ENCODE measurements at regions not wholly inside any gene's neighbourhood (a gene's known extent, or its start where the extent isn't known, plus 50 kb on each side); places are given as distances from the start of the nearest gene placed in this dataset.

DNA sequence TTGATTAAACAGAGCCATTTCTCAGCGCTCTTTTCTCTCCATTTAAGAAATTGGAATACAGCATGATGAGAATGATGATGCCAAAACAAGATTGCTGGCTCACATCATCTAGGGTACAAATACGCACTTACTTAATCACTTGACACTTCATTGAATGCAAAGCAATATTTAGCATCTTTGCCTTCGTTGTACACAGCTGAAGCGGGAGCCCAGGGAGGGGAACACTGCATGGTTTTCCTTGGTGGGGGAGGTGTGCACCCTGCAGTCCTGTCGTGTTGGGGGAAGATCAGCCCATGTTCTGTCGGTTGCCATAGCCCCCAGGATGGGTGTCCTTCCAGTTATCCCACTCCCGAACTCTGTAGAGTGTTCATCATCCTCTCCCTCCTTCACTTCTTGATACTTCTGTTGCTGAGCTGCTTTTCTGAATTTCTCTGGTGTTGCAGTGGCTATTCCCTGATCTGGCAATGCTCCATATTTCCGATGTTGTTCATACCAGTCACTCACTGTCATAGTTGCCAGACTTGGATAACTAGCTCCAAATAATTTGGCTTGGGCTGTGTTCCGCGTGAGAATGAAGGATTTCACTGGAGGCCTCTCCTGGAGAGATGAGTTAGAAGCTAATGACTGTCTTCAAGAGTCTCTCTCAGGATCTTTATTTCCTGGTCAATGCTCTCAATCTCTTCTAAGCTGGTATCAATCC, 50.1 kb upstream of the DYNC1LI1 start:
- H3K4me3 ChIP-seq (ENCODE audit: low read depth, low read length) = no peak overlapping the region
- CTCF ChIA-PET = no interaction called here
- DNase-seq (ENCODE audit: low read depth, low spot score) = no peak
- POLR2A ChIA-PET = no interaction called here
- TF ChIP-seq, protein P1, sequence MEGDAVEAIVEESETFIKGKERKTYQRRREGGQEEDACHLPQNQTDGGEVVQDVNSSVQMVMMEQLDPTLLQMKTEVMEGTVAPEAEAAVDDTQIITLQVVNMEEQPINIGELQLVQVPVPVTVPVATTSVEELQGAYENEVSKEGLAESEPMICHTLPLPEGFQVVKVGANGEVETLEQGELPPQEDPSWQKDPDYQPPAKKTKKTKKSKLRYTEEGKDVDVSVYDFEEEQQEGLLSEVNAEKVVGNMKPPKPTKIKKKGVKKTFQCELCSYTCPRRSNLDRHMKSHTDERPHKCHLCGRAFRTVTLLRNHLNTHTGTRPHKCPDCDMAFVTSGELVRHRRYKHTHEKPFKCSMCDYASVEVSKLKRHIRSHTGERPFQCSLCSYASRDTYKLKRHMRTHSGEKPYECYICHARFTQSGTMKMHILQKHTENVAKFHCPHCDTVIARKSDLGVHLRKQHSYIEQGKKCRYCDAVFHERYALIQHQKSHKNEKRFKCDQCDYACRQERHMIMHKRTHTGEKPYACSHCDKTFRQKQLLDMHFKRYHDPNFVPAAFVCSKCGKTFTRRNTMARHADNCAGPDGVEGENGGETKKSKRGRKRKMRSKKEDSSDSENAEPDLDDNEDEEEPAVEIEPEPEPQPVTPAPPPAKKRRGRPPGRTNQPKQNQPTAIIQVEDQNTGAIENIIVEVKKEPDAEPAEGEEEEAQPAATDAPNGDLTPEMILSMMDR (IDR thresholded peaks at IDR 0.05; ENCODE audit: insufficient read depth, low read length, missing control alignments) = no peak

Measured in AG04449 (cell line).